ENCODE measurements at regions not wholly inside any gene's neighbourhood (a gene's known extent, or its start where the extent isn't known, plus 50 kb on each side); places are given as distances from the start of the nearest gene placed in this dataset.
"Not testable (repeated sequence)": the region's sequence is repeated elsewhere in the genome, so short reads cannot be mapped to it uniquely, and the experiment has no call there.

GRCh38 chr2:160816916-160817499 lies 323.4 kb upstream of the RBMS1 start:
- DNase-seq = no peak

GRCh38 chr2:160820691-160821090 lies 327.1 kb upstream of the RBMS1 start:
- no peak for DNase-seq

- no peak for DNase-seq
Measured at GRCh38 chr2:160822006-160822405, 328.4 kb upstream of the RBMS1 start.

- DNase-seq = no peak
Measured at GRCh38 chr2:160825433-160825832, 331.8 kb upstream of the RBMS1 start.

GRCh38 chr2:160826496-160826895 lies 332.9 kb upstream of the RBMS1 start:
- no peak for DNase-seq

DNA sequence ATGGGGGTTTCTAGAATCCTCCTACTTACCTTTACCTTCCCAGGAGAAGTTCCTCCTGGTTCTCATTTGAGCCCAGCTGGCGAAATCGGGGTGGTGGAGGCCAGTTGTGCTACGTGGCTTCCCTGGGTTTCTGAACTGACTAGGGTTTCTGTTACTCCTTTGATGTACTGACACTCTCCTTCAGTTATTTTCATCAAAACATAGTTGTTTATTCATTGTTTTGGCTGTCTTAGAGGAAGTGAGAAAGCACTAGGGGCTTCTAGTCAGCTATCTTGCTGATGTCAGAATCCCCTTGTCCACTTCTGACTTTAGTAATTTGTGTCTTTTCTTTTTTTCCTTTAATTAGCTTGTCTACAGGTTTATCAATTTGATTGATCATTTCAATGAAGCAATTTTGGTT lies 332.2 kb upstream of the TANK start:
- no peak for DNase-seq

DNA sequence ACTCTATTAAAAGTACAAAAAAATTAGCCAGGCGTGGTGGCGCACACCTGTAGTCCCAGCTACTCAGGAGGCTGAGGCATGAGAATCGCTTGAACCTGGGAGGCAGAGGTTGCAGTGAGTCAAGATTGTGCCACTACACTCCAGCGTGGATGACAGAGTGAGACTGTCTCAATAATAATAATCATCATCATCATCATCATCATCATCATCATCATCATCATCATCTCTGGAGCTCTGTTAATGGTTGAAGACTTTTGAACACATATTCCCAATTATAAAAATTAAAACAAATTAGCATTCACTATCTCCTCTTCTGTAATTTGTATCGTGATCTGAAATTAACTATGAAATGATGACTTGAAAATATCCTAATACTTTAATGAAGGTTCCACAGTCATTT lies 327.8 kb upstream of the TANK start:
- DNase-seq = not testable (repeated sequence)

DNA sequence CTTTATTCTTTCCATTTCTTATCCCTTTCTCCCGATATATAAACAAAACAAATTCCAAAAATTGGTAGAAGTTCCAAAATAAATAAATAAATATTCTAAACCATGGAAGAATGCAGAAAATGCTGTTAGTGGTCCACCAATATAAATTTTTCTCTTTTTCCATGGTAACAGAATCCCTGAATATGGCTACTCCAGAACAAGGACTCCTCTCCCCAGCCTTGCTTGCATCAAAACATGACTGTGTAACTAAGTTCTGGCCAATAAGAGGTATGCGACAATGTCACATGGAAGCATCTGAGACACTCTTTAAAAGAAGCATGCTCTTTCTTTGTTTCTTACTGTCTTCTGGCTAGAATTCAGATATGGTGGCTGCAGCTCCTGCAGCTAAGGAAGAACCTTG lies 325.1 kb upstream of the TANK start:
- DNase-seq = no peak

DNA sequence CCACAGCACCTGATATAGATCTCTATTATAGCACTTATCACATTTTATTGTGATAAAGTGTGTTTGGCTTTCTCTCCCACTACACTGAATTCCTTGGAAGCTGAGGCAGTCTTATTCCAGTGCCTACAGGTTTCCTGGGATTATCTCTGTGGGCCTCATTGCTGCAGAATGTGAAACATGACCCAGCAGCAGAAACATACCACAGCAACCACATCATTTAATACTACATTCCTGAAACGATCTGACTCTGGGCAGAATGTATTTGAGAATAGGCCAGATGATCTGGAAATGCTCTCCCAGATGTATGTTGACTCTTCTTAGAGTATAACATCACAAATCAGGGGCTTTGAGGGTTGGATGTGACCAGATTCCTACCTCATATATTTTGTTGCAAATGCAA lies 323.5 kb upstream of the TANK start:
- DNase-seq = no peak

DNA sequence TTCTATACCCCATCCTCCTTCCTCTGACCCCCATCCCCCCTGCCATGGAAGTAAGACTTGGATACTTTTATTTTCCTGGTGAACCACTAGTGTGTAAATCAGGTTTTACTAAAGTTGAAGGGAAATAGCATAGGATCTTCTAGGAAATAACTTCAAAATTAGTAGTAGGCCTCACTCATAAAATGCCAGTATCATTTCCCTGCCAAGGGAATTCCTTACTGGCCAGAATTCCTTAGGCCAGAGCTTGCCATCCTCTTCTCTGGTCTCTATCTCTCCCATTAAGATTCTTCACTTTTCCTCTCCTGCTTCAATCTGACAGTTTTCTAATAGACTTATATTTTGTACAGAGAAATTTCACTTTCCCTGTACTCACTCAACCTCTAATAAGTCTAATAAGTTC lies 322.8 kb upstream of the TANK start:
- no peak for DNase-seq

DNA sequence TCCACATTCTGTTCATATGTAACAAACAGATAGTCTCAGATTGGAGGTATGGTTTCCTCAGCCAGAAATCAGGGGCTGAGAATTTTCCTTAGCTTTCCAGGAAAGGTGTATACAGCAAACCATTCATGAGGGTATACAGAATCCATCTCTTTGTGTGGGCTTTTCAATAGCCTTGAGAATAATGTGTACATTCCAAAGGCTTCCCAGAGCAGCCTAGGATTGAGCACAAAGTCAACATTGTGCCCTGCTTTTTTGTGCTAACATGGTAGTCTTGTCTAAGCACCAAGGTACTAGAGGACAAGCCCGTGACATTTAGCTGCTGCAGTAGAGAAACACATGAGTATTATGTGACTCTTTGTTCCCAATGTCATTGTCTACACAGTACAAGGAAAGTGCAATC lies 322.1 kb upstream of the TANK start:
- no peak for DNase-seq

GRCh38 chr2:160838691-160839090 lies 321.5 kb upstream of the TANK start:
- no peak for DNase-seq

DNA sequence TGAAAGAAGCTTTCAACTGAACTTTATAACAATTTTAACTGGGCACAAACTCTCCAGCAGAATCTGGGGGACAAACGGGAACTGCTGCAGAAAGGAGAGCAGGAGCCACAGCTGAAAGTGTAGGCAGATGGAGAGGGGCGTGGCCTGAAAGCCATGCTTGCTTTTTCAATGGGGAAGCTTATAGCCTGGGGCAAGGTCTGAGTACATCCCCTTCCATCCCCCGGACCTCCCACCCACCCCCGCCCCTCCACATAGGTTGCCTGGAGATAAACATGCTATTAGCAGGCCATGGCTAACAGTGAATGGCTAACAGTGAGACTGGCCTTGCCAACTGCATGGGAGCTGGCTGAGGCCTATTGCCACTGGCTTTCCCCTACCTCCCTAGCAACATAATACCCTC lies 317.9 kb upstream of the TANK start:
- no peak for DNase-seq

- DNase-seq = no peak
Measured at GRCh38 chr2:160859096-160859495, 301.1 kb upstream of the TANK start.

GRCh38 chr2:160862226-160862625 lies 298.0 kb upstream of the TANK start:
- no peak for DNase-seq

GRCh38 chr2:160868891-160869290 lies 291.3 kb upstream of the TANK start:
- no peak for DNase-seq

GRCh38 chr2:160869411-160869810 lies 290.8 kb upstream of the TANK start:
- no peak for DNase-seq

DNA sequence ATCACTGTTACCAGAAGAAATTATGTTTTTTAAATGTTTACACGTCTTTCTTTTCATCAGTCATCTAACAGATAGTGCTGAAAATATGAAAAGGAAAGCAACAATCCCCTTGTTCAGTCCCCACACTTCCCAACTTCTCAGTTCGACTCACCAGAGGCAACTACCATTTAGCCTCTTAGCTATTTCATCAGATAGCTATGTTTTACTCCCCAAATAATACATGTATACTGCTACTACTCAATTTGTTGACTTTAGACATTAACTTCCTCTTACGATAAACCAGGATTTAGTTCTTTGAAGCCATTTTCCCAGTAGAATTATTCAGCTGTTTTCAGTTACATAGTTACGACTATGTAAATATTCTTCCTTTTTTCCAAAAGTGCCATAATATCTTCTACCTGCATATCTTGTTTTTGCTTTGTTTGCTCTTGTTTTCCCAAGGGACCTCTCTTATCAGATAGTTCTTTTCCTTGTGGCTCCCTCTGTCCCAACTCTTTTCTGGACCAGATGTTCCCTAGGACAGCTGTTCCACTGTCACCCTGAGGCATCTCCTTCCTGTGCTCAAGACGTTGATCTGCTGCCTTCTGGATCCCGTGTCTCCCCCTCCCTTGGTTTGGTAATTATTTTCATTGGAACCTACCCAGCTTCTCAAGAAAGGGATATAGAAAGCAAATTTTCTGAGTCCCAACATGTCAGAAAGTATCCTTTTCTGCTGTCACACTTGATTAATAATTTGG lies 289.3 kb upstream of the TANK start:
- no peak for DNase-seq

DNA sequence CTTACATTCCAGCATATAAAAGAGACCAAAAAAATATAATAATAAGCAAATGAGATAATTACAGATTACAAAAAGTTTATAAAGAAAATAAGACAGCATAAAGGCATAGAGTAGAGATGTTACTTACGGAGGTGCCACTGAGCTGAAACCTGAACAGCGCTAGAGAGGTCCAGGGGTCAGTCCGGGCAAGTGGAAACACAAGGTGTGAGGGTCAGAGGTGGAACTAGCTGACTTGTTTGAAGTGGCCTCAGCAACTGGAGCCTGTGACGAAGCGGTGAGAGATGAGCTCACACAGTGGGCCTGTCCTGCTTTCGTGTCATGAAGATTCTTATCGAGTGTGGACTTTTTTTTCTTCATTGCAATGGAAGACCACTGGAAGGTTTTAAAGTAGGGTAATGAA lies 288.3 kb upstream of the TANK start:
- DNase-seq = no peak

GRCh38 chr2:160876029-160876428 lies 284.2 kb upstream of the TANK start:
- no peak for DNase-seq

DNA sequence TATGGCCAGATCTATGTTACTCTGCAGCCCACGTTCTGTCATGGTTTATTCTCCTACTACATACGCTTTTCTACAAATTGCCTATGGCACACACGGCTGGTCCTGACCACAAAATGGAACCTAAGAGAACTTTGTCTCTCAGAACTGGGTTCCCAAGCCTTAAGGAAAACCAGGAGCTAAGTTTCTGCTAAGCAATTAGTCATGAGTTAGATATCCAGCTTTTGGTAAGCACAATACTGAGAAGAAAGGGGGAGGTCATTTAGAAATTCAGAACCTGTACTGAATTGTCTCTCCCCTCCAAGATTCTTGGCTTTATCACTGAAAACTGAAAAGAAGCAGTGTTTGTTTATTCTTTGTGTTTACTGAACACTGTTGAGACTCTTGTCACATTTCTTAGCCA lies 283.5 kb upstream of the TANK start:
- no peak for DNase-seq

DNA sequence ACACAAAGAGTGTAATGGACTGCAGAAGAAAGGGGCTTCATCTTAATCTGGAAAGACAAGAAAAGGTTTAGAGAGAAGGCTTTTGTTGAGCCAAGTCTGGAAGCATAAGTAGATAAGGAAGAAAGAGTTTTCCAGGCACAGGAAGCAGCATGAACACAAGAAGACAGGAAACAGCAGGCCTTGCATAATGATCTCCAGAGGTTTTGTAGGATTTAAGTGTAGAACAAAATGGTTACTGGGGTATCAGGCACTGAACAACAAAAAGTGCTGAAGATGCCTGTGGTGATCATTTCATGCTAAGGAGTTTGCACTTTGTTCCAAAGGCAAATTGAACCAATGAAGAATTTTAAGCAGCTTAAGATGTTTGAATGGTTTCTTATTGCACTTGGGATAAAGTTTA lies 281.6 kb upstream of the TANK start:
- no peak for DNase-seq

- DNase-seq = no peak
Measured at GRCh38 chr2:160882906-160883305, 277.3 kb upstream of the TANK start.

DNA sequence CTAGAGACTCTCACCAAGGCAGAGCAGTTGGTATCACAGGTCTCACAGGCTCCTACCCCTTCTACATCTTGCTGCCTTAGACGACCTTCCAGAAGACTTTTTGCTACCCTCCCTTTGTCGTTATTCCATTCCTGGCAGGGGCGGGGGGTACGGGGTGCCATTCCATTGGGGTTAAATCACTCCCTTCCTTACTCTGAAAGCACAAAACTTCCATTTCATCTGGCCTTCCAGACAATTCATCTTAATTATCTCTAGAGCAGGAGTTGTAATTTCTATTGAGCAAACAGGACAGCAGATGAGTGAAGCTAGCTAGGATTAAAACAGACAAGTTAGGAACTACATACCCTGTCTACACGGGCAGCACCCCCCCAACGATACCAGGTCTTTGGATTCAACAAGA lies 276.2 kb upstream of the TANK start:
- no peak for DNase-seq

All from stimulated activated CD4-positive, alpha-beta T cell treated with anti-CD3 and anti-CD28 coated beads, Interleukin-15, amount 100 ng/mL, for 24 hours (primary cell).